Lung (tissue), 11 donors: ENCODE measurements at regions not wholly inside any gene's neighbourhood (a gene's known extent, or its start where the extent isn't known, plus 50 kb on each side); places are given as distances from the start of the nearest gene placed in this dataset.
A peak's percentile ranks its signal among the peaks of the same experiment; 100 is the strongest.

Experiments
- ATAC-seq: fragments of 200-7000 bp; cut with Tn5 transposase; one replicate; pipeline ENCODE4 v1.9.1; 2020; ENCODE audit warnings: moderate number of reproducible peaks; ENCODE audit not compliant: insufficient read depth, low FRiP score
- DNase-seq, 3 donors: peaks; one replicate each; pipeline ENCODE4 v3.0.0-alpha.2; 2013 to 2017
- H3K27ac ChIP-seq, 2 donors: one replicate each; pipeline ENCODE4 v1.5.1; 2013; ENCODE audit warnings: mild to moderate bottlenecking in 2 of 2, moderate library complexity in 2 of 2, control low read depth in 1 of 2, inconsistent platforms in 1 of 2, low read depth in 1 of 2, low read length in 1 of 2
- H3K27me3 ChIP-seq, 3 donors: one replicate each; pipeline ENCODE4 v1.5.1; 2013; ENCODE audit warnings: low read length in 2 of 3; ENCODE audit not compliant: control insufficient read depth in 3 of 3, insufficient read depth in 3 of 3
- H3K36me3 ChIP-seq, 4 donors: one replicate each; pipeline ENCODE4 v1.5.1; 2013; ENCODE audit warnings: low read length in 4 of 4, mild to moderate bottlenecking in 1 of 4, moderate library complexity in 1 of 4; ENCODE audit not compliant: control insufficient read depth in 4 of 4, insufficient read depth in 4 of 4
- H3K4me1 ChIP-seq, 5 donors: one replicate each; pipeline ENCODE4 v1.5.1; 2013; ENCODE audit warnings: low read length in 5 of 5, mild to moderate bottlenecking in 2 of 5, moderate library complexity in 1 of 5; ENCODE audit not compliant: control insufficient read depth in 5 of 5, insufficient read depth in 5 of 5
- H3K4me3 ChIP-seq: one replicate; pipeline ENCODE4 v1.5.1; 2013; ENCODE audit warnings: mild to moderate bottlenecking, control low read depth, moderate library complexity
- H3K9ac ChIP-seq, 2 donors: one replicate each; pipeline ENCODE4 v1.5.1; 2013; ENCODE audit warnings: low read length in 2 of 2, control low read depth in 1 of 2; ENCODE audit not compliant: insufficient read depth in 1 of 2
- H3K9me3 ChIP-seq, 4 donors: one replicate each; pipeline ENCODE4 v1.5.1; 2013; ENCODE audit warnings: low read length in 3 of 4, mild to moderate bottlenecking in 1 of 4, moderate library complexity in 1 of 4; ENCODE audit not compliant: control insufficient read depth in 4 of 4, insufficient read depth in 3 of 4
- CTCF ChIP-seq: IDR thresholded peaks from 2 replicates; pipeline ENCODE4 v1.5.1; 2012; ENCODE audit warnings: mild to moderate bottlenecking; ENCODE audit errors: control extremely low read depth, extremely low read depth
- WGBS, 2 donors: extraction: QIAGEN DNeasy Blood & Tissue Kit; methylation state at CpG; one replicate each; pipeline ENCODE4 v1.1.7; 2013; 5-methylcytosine and 5-hydroxymethylcytosine counted together
- donor health status: control.
- donor health status: control.
- donor health status: Bipolar disorder and iron deficiency.
- donor health status: healthy.
- donor health status: DM: yes; HTN: yes; CAD: no.

- TF ChIP-seq CTCF, result no peak
- no peaks in the 10 kb centered on the region for H3K9me3 ChIP-seq
- no peaks in the 10 kb centered on the region for H3K27me3 ChIP-seq
- H3K9ac ChIP-seq, result peak overlapping the region; percentile 66 to 99
- peak; percentile 77 to 96 (median 91) for DNase-seq
- peak overlapping the region; percentile 74 for H3K4me3 ChIP-seq
- peaks cover 0 to 10% (median 0%) of the 10 kb centered on the region in 5 donors for H3K4me1 ChIP-seq
- H3K36me3 ChIP-seq, result no peaks in the 10 kb centered on the region
- H3K27ac ChIP-seq, result peak overlapping the region; percentile 45 to 98
- peak; percentile 92 for ATAC-seq
- 1% methylated on average over 43 of the region's 43 CpGs for WGBS, 2 donors
These were observed 56.9 kb upstream of the EZH2 start for GRCh38 chr7:148940702-148941597.

- 97 to 100% methylated on average over 1 of the region's 1 CpG for WGBS, 2 donors
- Histone ChIP-seq H3K27ac (no peak overlapping the region), H3K9ac (no peak overlapping the region), H3K4me1 (peaks cover 0 to 10% (median 0%) of the 10 kb centered on the region in 5 donors), H3K4me3 (no peak overlapping the region), H3K36me3 (no peaks in the 10 kb centered on the region), H3K9me3 (no peaks in the 10 kb centered on the region), H3K27me3 (no peaks in the 10 kb centered on the region)
- no peak for DNase-seq
- ATAC-seq, result no peak
- no peak for TF ChIP-seq CTCF
These were observed 55.2 kb upstream of the EZH2 start for GRCh38 chr7:148939128-148939755.

GRCh38 chr7:148935451-148935850, 51.4 kb upstream of the EZH2 start:
- ATAC-seq (no peak), DNase-seq (no peak)
- no peak for TF ChIP-seq CTCF
- H3K36me3 ChIP-seq, result no peaks in the 10 kb centered on the region
- no peak overlapping the region for H3K4me3 ChIP-seq
- WGBS, 2 donors, result 93 to 99% methylated on average over 5 of the region's 5 CpGs
- H3K9ac ChIP-seq, result no peak overlapping the region
- H3K27me3 ChIP-seq, result no peaks in the 10 kb centered on the region
- H3K4me1 ChIP-seq, result peaks cover 0 to 5% (median 0%) of the 10 kb centered on the region in 5 donors
- H3K27ac ChIP-seq, result no peak overlapping the region
- no peaks in the 10 kb centered on the region for H3K9me3 ChIP-seq
